ENCODE measurements at regions not wholly inside any gene's neighbourhood (a gene's known extent, or its start where the extent isn't known, plus 50 kb on each side); places are given as distances from the start of the nearest gene placed in this dataset.

GRCh38 chr5:144941004-144941403 is 770.3 kb downstream of the KCTD16 start:
- Histone ChIP-seq H4K20me1 (ENCODE audit: insufficient read depth, low read length, poor library complexity, severe bottlenecking) (no peaks in the 10 kb centered on the region), H3K4me3 (ENCODE audit: low read length, poor library complexity, severe bottlenecking) (no peak overlapping the region), H3F3A (ENCODE audit: low read depth) (no peaks in the 10 kb centered on the region), H3K27me3 (ENCODE audit: insufficient read depth, low read length, poor library complexity, severe bottlenecking) (no peaks in the 10 kb centered on the region), H3K79me2 (ENCODE audit: insufficient read depth, low read length) (no peaks in the 10 kb centered on the region), H3K9ac (ENCODE audit: low read depth, low read length, poor library complexity, severe bottlenecking) (no peak overlapping the region), H3K36me3 (ENCODE audit: insufficient read depth, low read length) (no peaks in the 10 kb centered on the region), H3K9me3 (ENCODE audit: insufficient read depth, low read depth, low read length) (no peaks in the 10 kb centered on the region), H2AFZ (ENCODE audit: low read length) (no peak overlapping the region), H3K4me2 (ENCODE audit: low read depth, low read length, poor library complexity, severe bottlenecking) (no peak overlapping the region), H3K4me1 (ENCODE audit: insufficient read depth, low read length, poor library complexity, severe bottlenecking) (no peaks in the 10 kb centered on the region), H3K9me2 (replicated peaks; ENCODE audit: low read depth, low read length) (no peaks in the 10 kb centered on the region; the same call in 1 of the 2 replicates)
- no peak for TF ChIP-seq EZH2phosphoT487 (IDR thresholded peaks at IDR 0.05; ENCODE audit: borderline replicate concordance)
- TF ChIP-seq CTCF (conservative IDR thresholded peaks at IDR 0.05; ENCODE audit: low read length): no peak

- TF ChIP-seq EZH2phosphoT487 (IDR thresholded peaks at IDR 0.05; ENCODE audit: borderline replicate concordance) (no peak), CTCF (conservative IDR thresholded peaks at IDR 0.05; ENCODE audit: low read length) (no peak)
- Histone ChIP-seq H3K9me3 (ENCODE audit: insufficient read depth, low read depth, low read length) (no peaks in the 10 kb centered on the region), H4K20me1 (ENCODE audit: insufficient read depth, low read length, poor library complexity, severe bottlenecking) (no peaks in the 10 kb centered on the region), H3K79me2 (ENCODE audit: insufficient read depth, low read length) (no peaks in the 10 kb centered on the region), H3K4me3 (ENCODE audit: low read length, poor library complexity, severe bottlenecking) (no peak overlapping the region), H2AFZ (ENCODE audit: low read length) (no peak overlapping the region), H3K4me1 (ENCODE audit: insufficient read depth, low read length, poor library complexity, severe bottlenecking) (no peaks in the 10 kb centered on the region), H3K9me2 (replicated peaks; ENCODE audit: low read depth, low read length) (no peaks in the 10 kb centered on the region), H3K36me3 (ENCODE audit: insufficient read depth, low read length) (no peaks in the 10 kb centered on the region), H3F3A (ENCODE audit: low read depth) (no peaks in the 10 kb centered on the region), H3K4me2 (ENCODE audit: low read depth, low read length, poor library complexity, severe bottlenecking) (no peak overlapping the region), H3K9ac (ENCODE audit: low read depth, low read length, poor library complexity, severe bottlenecking) (no peak overlapping the region), H3K27me3 (ENCODE audit: insufficient read depth, low read length, poor library complexity, severe bottlenecking) (no peaks in the 10 kb centered on the region)
These were observed 747.7 kb downstream of the KCTD16 start for GRCh38 chr5:144918371-144918770.

GRCh38 chr5:144915452-144915851 is 744.8 kb downstream of the KCTD16 start:
- Histone ChIP-seq H3F3A (ENCODE audit: low read depth) (no peaks in the 10 kb centered on the region), H4K20me1 (ENCODE audit: insufficient read depth, low read length, poor library complexity, severe bottlenecking) (no peaks in the 10 kb centered on the region), H3K9me2 (replicated peaks; ENCODE audit: low read depth, low read length) (no peaks in the 10 kb centered on the region), H3K9me3 (ENCODE audit: insufficient read depth, low read depth, low read length) (no peaks in the 10 kb centered on the region), H3K27me3 (ENCODE audit: insufficient read depth, low read length, poor library complexity, severe bottlenecking) (no peaks in the 10 kb centered on the region), H3K36me3 (ENCODE audit: insufficient read depth, low read length) (no peaks in the 10 kb centered on the region), H3K9ac (ENCODE audit: low read depth, low read length, poor library complexity, severe bottlenecking) (no peak overlapping the region), H3K79me2 (ENCODE audit: insufficient read depth, low read length) (no peaks in the 10 kb centered on the region), H3K4me3 (ENCODE audit: low read length, poor library complexity, severe bottlenecking) (no peak overlapping the region), H2AFZ (ENCODE audit: low read length) (no peak overlapping the region), H3K4me2 (ENCODE audit: low read depth, low read length, poor library complexity, severe bottlenecking) (no peak overlapping the region), H3K4me1 (ENCODE audit: insufficient read depth, low read length, poor library complexity, severe bottlenecking) (no peaks in the 10 kb centered on the region)
- TF ChIP-seq CTCF (conservative IDR thresholded peaks at IDR 0.05; ENCODE audit: low read length) (no peak), EZH2phosphoT487 (IDR thresholded peaks at IDR 0.05; ENCODE audit: borderline replicate concordance) (no peak)
